ENCODE measurements at regions not wholly inside any gene's neighbourhood (a gene's known extent, or its start where the extent isn't known, plus 50 kb on each side); places are given as distances from the start of the nearest gene placed in this dataset.

DNA sequence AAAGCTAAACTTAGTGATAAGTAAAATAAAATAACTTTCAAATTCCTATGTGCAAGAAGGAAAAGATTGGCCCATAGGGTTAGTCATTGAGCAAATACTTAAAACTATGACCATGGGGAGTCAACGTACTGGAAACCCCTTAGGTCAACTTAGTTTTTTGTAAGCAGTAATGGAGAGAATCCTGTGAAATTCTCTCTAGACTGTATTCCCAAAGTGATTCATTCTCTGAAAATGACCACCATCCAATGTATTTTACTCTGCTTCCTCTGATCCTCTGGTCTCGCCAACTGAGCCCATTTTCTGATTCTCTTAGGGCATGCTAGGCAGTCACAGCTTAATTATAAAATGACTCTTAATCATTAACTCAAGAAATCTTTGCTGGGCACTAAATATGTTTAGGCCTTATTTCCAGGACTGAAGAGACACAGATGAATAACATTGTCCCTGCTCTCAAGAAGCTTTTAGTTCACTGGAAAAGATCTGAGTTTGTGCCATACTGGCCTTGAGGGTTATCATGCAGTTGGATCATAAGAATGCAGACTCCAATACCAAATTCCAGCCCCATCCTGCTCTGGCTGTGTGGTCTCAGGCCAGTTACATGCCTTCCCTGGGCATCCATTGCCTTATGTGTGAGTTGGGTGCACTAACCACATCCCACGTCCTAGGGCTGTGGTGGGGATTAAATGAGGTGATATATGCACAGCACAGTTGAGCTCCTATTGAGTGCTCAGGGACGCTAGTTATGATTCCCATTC lies 732.4 kb downstream of the AACS start:
- Histone ChIP-seq H3K9ac (ENCODE audit: low read length) (no peak overlapping the region), H3K79me2 (replicated peaks; ENCODE audit: insufficient read depth, low read length) (no peaks in the 10 kb centered on the region), H3K27me3 (ENCODE audit: insufficient read depth, low read depth, low read length) (no peaks in the 10 kb centered on the region), H3F3A (ENCODE audit: insufficient read depth, low read length, poor library complexity, severe bottlenecking) (no peaks in the 10 kb centered on the region), H3K4me2 (ENCODE audit: low read length) (no peak overlapping the region), H3K9me2 (ENCODE audit: insufficient read depth, low read length) (no peaks in the 10 kb centered on the region), H4K20me1 (ENCODE audit: insufficient read depth) (no peaks in the 10 kb centered on the region), H3K27ac (ENCODE audit: low read length) (no peak overlapping the region), H3K36me3 (ENCODE audit: insufficient read depth, low read length) (no peaks in the 10 kb centered on the region), H3K4me3 (ENCODE audit: low read length) (no peak overlapping the region), H3K9me3 (ENCODE audit: low read length) (no peaks in the 10 kb centered on the region), H2AFZ (ENCODE audit: low read depth, low read length) (no peak overlapping the region)
- TF ChIP-seq POLR2AphosphoS5 (IDR thresholded peaks at IDR 0.05), result no peak
- TF ChIP-seq MXI1 (conservative IDR thresholded peaks at IDR 0.05; ENCODE audit: poor library complexity, severe bottlenecking), result no peak
- TF ChIP-seq, protein P1, sequence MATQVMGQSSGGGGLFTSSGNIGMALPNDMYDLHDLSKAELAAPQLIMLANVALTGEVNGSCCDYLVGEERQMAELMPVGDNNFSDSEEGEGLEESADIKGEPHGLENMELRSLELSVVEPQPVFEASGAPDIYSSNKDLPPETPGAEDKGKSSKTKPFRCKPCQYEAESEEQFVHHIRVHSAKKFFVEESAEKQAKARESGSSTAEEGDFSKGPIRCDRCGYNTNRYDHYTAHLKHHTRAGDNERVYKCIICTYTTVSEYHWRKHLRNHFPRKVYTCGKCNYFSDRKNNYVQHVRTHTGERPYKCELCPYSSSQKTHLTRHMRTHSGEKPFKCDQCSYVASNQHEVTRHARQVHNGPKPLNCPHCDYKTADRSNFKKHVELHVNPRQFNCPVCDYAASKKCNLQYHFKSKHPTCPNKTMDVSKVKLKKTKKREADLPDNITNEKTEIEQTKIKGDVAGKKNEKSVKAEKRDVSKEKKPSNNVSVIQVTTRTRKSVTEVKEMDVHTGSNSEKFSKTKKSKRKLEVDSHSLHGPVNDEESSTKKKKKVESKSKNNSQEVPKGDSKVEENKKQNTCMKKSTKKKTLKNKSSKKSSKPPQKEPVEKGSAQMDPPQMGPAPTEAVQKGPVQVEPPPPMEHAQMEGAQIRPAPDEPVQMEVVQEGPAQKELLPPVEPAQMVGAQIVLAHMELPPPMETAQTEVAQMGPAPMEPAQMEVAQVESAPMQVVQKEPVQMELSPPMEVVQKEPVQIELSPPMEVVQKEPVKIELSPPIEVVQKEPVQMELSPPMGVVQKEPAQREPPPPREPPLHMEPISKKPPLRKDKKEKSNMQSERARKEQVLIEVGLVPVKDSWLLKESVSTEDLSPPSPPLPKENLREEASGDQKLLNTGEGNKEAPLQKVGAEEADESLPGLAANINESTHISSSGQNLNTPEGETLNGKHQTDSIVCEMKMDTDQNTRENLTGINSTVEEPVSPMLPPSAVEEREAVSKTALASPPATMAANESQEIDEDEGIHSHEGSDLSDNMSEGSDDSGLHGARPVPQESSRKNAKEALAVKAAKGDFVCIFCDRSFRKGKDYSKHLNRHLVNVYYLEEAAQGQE (IDR thresholded peaks at IDR 0.05; ENCODE audit: borderline replicate concordance), result no peak
- TF ChIP-seq, protein P2, sequence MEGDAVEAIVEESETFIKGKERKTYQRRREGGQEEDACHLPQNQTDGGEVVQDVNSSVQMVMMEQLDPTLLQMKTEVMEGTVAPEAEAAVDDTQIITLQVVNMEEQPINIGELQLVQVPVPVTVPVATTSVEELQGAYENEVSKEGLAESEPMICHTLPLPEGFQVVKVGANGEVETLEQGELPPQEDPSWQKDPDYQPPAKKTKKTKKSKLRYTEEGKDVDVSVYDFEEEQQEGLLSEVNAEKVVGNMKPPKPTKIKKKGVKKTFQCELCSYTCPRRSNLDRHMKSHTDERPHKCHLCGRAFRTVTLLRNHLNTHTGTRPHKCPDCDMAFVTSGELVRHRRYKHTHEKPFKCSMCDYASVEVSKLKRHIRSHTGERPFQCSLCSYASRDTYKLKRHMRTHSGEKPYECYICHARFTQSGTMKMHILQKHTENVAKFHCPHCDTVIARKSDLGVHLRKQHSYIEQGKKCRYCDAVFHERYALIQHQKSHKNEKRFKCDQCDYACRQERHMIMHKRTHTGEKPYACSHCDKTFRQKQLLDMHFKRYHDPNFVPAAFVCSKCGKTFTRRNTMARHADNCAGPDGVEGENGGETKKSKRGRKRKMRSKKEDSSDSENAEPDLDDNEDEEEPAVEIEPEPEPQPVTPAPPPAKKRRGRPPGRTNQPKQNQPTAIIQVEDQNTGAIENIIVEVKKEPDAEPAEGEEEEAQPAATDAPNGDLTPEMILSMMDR (IDR thresholded peaks at IDR 0.05; ENCODE audit: poor library complexity, severe bottlenecking), result no peak
- TF ChIP-seq EZH2 (IDR thresholded peaks at IDR 0.05; ENCODE audit: borderline replicate concordance, insufficient read depth, low read length, poor library complexity, severe bottlenecking), result no peak
- no peak for TF ChIP-seq RAD21 (conservative IDR thresholded peaks at IDR 0.05)

DNA sequence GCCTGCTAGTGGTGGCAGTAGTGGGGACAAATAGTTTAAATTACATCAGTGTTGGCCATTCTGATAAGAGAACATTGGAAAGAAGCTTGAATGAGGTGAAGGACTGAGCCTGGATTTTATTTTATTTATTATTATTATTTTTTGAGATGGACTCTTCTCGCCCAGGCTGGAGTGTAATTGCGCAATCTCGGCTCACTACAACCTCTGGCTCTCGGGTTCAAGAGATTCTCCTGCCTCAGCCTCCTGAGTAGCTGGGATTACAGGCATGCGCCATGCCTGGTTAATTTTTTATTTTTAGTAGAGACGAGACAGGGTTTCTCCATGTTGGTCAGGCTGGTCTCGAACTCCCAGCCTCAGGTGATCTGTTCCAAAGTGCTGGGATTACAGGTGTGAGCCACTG lies 739.4 kb downstream of the AACS start:
- Histone ChIP-seq H3K27me3 (ENCODE audit: insufficient read depth, low read depth, low read length) (no peaks in the 10 kb centered on the region), H3K36me3 (ENCODE audit: insufficient read depth, low read length) (no peaks in the 10 kb centered on the region), H3K27ac (ENCODE audit: low read length) (no peak overlapping the region), H3F3A (ENCODE audit: insufficient read depth, low read length, poor library complexity, severe bottlenecking) (no peaks in the 10 kb centered on the region), H4K20me1 (ENCODE audit: insufficient read depth) (no peaks in the 10 kb centered on the region), H3K4me3 (ENCODE audit: low read length) (no peak overlapping the region), H3K4me2 (ENCODE audit: low read length) (no peak overlapping the region), H3K9me2 (ENCODE audit: insufficient read depth, low read length) (no peaks in the 10 kb centered on the region), H3K9ac (ENCODE audit: low read length) (no peak overlapping the region), H3K79me2 (replicated peaks; ENCODE audit: insufficient read depth, low read length) (no peaks in the 10 kb centered on the region), H2AFZ (ENCODE audit: low read depth, low read length) (no peak overlapping the region), H3K9me3 (ENCODE audit: low read length) (no peaks in the 10 kb centered on the region)
- TF ChIP-seq, protein P1 (IDR thresholded peaks at IDR 0.05; ENCODE audit: borderline replicate concordance), result no peak
- TF ChIP-seq EZH2 (IDR thresholded peaks at IDR 0.05; ENCODE audit: borderline replicate concordance, insufficient read depth, low read length, poor library complexity, severe bottlenecking), result no peak
- no peak for TF ChIP-seq TAF1 (IDR thresholded peaks at IDR 0.05; ENCODE audit: low read depth)
- no peak for TF ChIP-seq EP300 (conservative IDR thresholded peaks at IDR 0.05; ENCODE audit: poor library complexity, severe bottlenecking)
- TF ChIP-seq, protein P2 (IDR thresholded peaks at IDR 0.05; ENCODE audit: poor library complexity, severe bottlenecking), result no peak
- no peak for TF ChIP-seq MXI1 (conservative IDR thresholded peaks at IDR 0.05; ENCODE audit: poor library complexity, severe bottlenecking)
- no peak for TF ChIP-seq POLR2AphosphoS5 (IDR thresholded peaks at IDR 0.05)
- no peak for TF ChIP-seq SMC3 (conservative IDR thresholded peaks at IDR 0.05; ENCODE audit: poor library complexity)
- TF ChIP-seq RAD21 (conservative IDR thresholded peaks at IDR 0.05), result no peak
